Esophagus muscularis mucosa (tissue), 4 donors: ENCODE measurements at regions not wholly inside any gene's neighbourhood (a gene's known extent, or its start where the extent isn't known, plus 50 kb on each side); places are given as distances from the start of the nearest gene placed in this dataset.
A peak's percentile ranks its signal among the peaks of the same experiment; 100 is the strongest.

Experiments
- DNase-seq: peaks from one replicate; pipeline ENCODE4 v3.0.0-alpha.2; 2017; ENCODE audit errors: extremely low spot score
- H3K27ac ChIP-seq, 4 donors: fragments of 200-600 bp; sonication (generic); replicated peaks in 1 of 4; 1 replicate in 3 of 4; 2 replicates in 1 of 4; pipeline ENCODE4 v1.5.1; 2016 to 2019; ENCODE audit warnings: mild to moderate bottlenecking in 1 of 4
- H3K27me3 ChIP-seq, 4 donors: fragments of 200-600 bp; sonication (generic); one replicate each; pipeline versions ENCODE4 v1.5.1 to v1.6.0; 2016 to 2019
- H3K36me3 ChIP-seq, 4 donors: fragments of 200-600 bp; sonication (generic); one replicate each; pipeline ENCODE4 v1.5.1; 2016 to 2019
- H3K4me1 ChIP-seq, 4 donors: fragments of 200-600 bp; sonication (generic); one replicate each; pipeline ENCODE4 v1.5.1; 2016 to 2019
- H3K4me3 ChIP-seq, 4 donors: fragments of 200-600 bp; sonication (generic); 1 replicate in 2 of 4; 2 replicates in 2 of 4; pipeline ENCODE4 v1.5.1; 2016 to 2019; ENCODE audit warnings: mild to moderate bottlenecking in 4 of 4, moderate library complexity in 1 of 4
- H3K9me3 ChIP-seq, 4 donors: fragments of 200-600 bp; sonication (generic); 1 replicate in 3 of 4; 2 replicates in 1 of 4; pipeline ENCODE4 v1.5.1; 2016 to 2019
- CTCF ChIP-seq, 3 experiments: fragments of 200-600 bp in 2 of 3; fragments of 450-650 bp in 1 of 3; sonication (generic) in 2 of 3; IDR thresholded peaks; one replicate each; pipeline ENCODE4 v1.5.1; 2017 to 2019; ENCODE audit warnings: antibody characterized with exemption in 3 of 3, mild to moderate bottlenecking in 2 of 3, moderate library complexity in 1 of 3
- EP300 ChIP-seq: sonication (generic); formaldehyde crosslinking; IDR thresholded peaks from one replicate; pipeline ENCODE4 v1.6.1; 2017; ENCODE audit warnings: antibody characterized with exemption
- POLR2A ChIP-seq: fragments of 450-650 bp; IDR thresholded peaks from one replicate; pipeline ENCODE4 v1.6.1; 2017; ENCODE audit warnings: antibody characterized with exemption, moderate library complexity, mild to moderate bottlenecking, low read depth
- POLR2AphosphoS5 ChIP-seq, 2 donors: sonication (generic); formaldehyde crosslinking; IDR thresholded peaks; one replicate each; pipeline ENCODE4 v1.6.1; 2017; ENCODE audit warnings: antibody characterized with exemption in 2 of 2
- WGBS: methylation state at CpG from one replicate; pipeline ENCODE4 v1.1.5; 2018; 5-methylcytosine and 5-hydroxymethylcytosine counted together
- intact Hi-C: fragments of 100-400 bp; cut with DNase I; formaldehyde crosslinking; loops from one replicate; pipeline ENCODE4 v1.15.1; 2023

GRCh38 chr13:84662491-84662890 lies 780.2 kb upstream of the SLITRK1 start:
- Histone ChIP-seq H3K27ac (no peak overlapping the region), H3K4me3 (no peak overlapping the region), H3K9me3 (no peaks in the 10 kb centered on the region), H3K36me3 (no peaks in the 10 kb centered on the region), H3K27me3 (no peaks in the 10 kb centered on the region), H3K4me1 (peaks cover 0 to 16% (median 13%) of the 10 kb centered on the region in 4 donors)
- WGBS: 89% methylated on average over 3 of the region's 3 CpGs
- DNase-seq: no peak
- no peak for TF ChIP-seq POLR2AphosphoS5 (IDR thresholded peaks at IDR 0.05)
- TF ChIP-seq CTCF (IDR thresholded peaks at IDR 0.05): no peak
- TF ChIP-seq EP300: no peak
- no peak for TF ChIP-seq POLR2A
- intact Hi-C loops: no loop called here

- Histone ChIP-seq H3K27me3 (no peaks in the 10 kb centered on the region), H3K36me3 (no peaks in the 10 kb centered on the region), H3K4me1 (peaks cover 0 to 16% (median 13%) of the 10 kb centered on the region in 4 donors), H3K4me3 (no peak overlapping the region), H3K27ac (no peak overlapping the region), H3K9me3 (no peaks in the 10 kb centered on the region)
- no peak for TF ChIP-seq EP300
- TF ChIP-seq POLR2A: no peak
- TF ChIP-seq CTCF (IDR thresholded peaks at IDR 0.05): no peak
- no peak for TF ChIP-seq POLR2AphosphoS5 (IDR thresholded peaks at IDR 0.05)
- DNase-seq: no peak
- intact Hi-C loops: no loop called here
- 84% methylated on average over 5 of the region's 5 CpGs for WGBS
Measured at GRCh38 chr13:84661718-84662117, 779.4 kb upstream of the SLITRK1 start.

- Histone ChIP-seq H3K4me3 (no peak overlapping the region), H3K36me3 (no peaks in the 10 kb centered on the region), H3K9me3 (no peaks in the 10 kb centered on the region), H3K27me3 (no peaks in the 10 kb centered on the region), H3K4me1 (peaks cover 0 to 16% (median 13%) of the 10 kb centered on the region in 4 donors), H3K27ac (peak overlapping the region in 1 of 4 donors; percentile 11)
- no peak for TF ChIP-seq POLR2AphosphoS5 (IDR thresholded peaks at IDR 0.05)
- no peak for TF ChIP-seq POLR2A
- TF ChIP-seq CTCF (IDR thresholded peaks at IDR 0.05): no peak
- intact Hi-C loops: no loop called here
- DNase-seq: no peak
Measured at GRCh38 chr13:84659359-84659661, 777.0 kb upstream of the SLITRK1 start.

- Histone ChIP-seq H3K36me3 (no peaks in the 10 kb centered on the region), H3K4me3 (no peak overlapping the region), H3K9me3 (no peaks in the 10 kb centered on the region), H3K27ac (peak overlapping the region in 1 of 4 donors; percentile 11), H3K4me1 (peaks cover 0 to 16% (median 13%) of the 10 kb centered on the region in 4 donors), H3K27me3 (no peaks in the 10 kb centered on the region)
- TF ChIP-seq CTCF (IDR thresholded peaks at IDR 0.05) (no peak), POLR2AphosphoS5 (IDR thresholded peaks at IDR 0.05) (no peak), POLR2A (no peak), EP300 (no peak)
- DNase-seq: no peak
- intact Hi-C loops: no loop called here
- WGBS: 35% methylated on average over 3 of the region's 3 CpGs
Measured at GRCh38 chr13:84658491-84659358, 776.5 kb upstream of the SLITRK1 start.

- intact Hi-C loops: no loop called here
- DNase-seq: no peak
- Histone ChIP-seq H3K27ac (no peak overlapping the region), H3K9me3 (no peaks in the 10 kb centered on the region), H3K36me3 (no peaks in the 10 kb centered on the region), H3K27me3 (no peaks in the 10 kb centered on the region), H3K4me1 (peaks cover 0 to 16% (median 13%) of the 10 kb centered on the region in 4 donors), H3K4me3 (no peak overlapping the region)
- 72% methylated on average over 3 of the region's 3 CpGs for WGBS
- TF ChIP-seq EP300 (no peak), POLR2AphosphoS5 (IDR thresholded peaks at IDR 0.05) (no peak), CTCF (IDR thresholded peaks at IDR 0.05) (no peak), POLR2A (no peak)
Measured at GRCh38 chr13:84655677-84656076, 773.4 kb upstream of the SLITRK1 start.
